ENCODE measurements at regions not wholly inside any gene's neighbourhood (a gene's known extent, or its start where the extent isn't known, plus 50 kb on each side); places are given as distances from the start of the nearest gene placed in this dataset.

DNA sequence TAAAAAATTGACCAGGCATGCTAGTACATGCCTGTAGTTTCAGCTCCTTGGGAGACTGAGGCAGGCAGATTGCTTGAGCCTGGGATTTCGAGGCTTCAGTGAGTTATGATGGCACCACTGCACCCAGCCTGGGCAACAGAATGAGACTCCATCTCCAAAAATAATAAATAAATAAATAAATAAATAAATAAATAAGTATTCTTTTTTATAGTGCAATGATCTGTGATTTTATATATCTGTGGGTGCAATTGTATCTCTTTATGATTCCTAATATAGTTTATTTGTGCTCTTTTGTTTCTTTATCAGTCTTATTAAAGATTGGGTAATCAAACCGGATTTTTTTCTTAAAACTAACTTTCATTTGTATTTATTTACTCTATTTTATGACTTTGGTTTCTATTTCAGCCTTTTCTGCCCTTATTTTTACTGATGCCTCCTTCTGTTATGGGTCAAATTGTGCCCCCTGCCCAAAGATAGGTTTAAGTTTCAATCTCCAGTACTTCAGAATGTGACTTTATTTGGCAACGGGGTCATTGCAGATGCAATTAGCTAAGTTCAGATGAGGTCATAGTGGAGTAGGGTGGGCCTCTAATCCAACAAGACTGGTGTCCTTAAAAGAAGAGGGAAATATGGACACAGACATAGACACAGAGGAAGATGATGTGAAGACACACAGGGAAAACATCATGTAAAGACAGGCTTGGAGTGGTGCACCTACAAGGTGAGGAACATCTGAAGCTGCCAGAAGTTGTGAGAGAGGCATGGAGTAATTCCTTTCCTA is 74.9 kb upstream of the CDC42BPA start:
- Histone ChIP-seq H3K27me3 (ENCODE audit: control insufficient read depth in 2 of 2, insufficient read depth in 2 of 2, low read length in 2 of 2) (no peaks in the 10 kb centered on the region), H3K4me2 (ENCODE audit: insufficient read depth, low read length) (no peak overlapping the region), H3K9me3 (replicated peaks; ENCODE audit: control insufficient read depth, insufficient read depth, low read length) (no peaks in the 10 kb centered on the region), H3K9ac (replicated peaks; ENCODE audit: extremely low read depth, insufficient read depth, low read length) (no peak overlapping the region), H3K27ac (ENCODE audit: insufficient read depth, low read depth, low read length) (no peak overlapping the region), H3K79me2 (ENCODE audit: control insufficient read depth, insufficient read depth, low read length) (no peaks in the 10 kb centered on the region), H4K20me1 (replicated peaks; ENCODE audit: control insufficient read depth, extremely low read depth, insufficient read depth, low read length) (no peaks in the 10 kb centered on the region), H3K4me1 (ENCODE audit: control insufficient read depth, extremely low read depth, insufficient read depth, low read length) (peaks cover 7% of the 10 kb centered on the region), H3K9me1 (replicated peaks; ENCODE audit: control insufficient read depth, extremely low read depth, insufficient read depth, low read length) (no peaks in the 10 kb centered on the region), H3K4me3 (replicated peaks in 1 of 3; ENCODE audit: insufficient read depth in 1 of 3, low read depth in 1 of 3, low read length in 3 of 3) (no peak overlapping the region), H3K36me3 (ENCODE audit: control insufficient read depth in 2 of 2, extremely low read depth in 1 of 2, insufficient read depth in 2 of 2, low read length in 2 of 2) (no peaks in the 10 kb centered on the region), H2AFZ (ENCODE audit: low read depth, low read length) (no peak overlapping the region)
- TF ChIP-seq POLR2A (IDR thresholded peaks at IDR 0.05; ENCODE audit: low read depth, low read length) (no peak), JUN (IDR thresholded peaks at IDR 0.05; ENCODE audit: borderline replicate concordance, insufficient read depth, insufficient read length, low read depth) (no peak), POLR2AphosphoS5 (IDR thresholded peaks at IDR 0.05; ENCODE audit: insufficient read depth, low read depth, low read length) (no peak), GATA2 (IDR thresholded peaks at IDR 0.05; ENCODE audit: insufficient read depth, insufficient read length, low read depth, low read length) (no peak), EZH2 (IDR thresholded peaks at IDR 0.05; ENCODE audit: borderline replicate concordance, low read depth, low read length, severe bottlenecking) (no peak), MYC (IDR thresholded peaks at IDR 0.05; ENCODE audit: low read depth, low read length) (no peak), FOS (IDR thresholded peaks at IDR 0.05; ENCODE audit: borderline replicate concordance, insufficient read depth, low read length) (no peak)
- TF ChIP-seq, protein P1, sequence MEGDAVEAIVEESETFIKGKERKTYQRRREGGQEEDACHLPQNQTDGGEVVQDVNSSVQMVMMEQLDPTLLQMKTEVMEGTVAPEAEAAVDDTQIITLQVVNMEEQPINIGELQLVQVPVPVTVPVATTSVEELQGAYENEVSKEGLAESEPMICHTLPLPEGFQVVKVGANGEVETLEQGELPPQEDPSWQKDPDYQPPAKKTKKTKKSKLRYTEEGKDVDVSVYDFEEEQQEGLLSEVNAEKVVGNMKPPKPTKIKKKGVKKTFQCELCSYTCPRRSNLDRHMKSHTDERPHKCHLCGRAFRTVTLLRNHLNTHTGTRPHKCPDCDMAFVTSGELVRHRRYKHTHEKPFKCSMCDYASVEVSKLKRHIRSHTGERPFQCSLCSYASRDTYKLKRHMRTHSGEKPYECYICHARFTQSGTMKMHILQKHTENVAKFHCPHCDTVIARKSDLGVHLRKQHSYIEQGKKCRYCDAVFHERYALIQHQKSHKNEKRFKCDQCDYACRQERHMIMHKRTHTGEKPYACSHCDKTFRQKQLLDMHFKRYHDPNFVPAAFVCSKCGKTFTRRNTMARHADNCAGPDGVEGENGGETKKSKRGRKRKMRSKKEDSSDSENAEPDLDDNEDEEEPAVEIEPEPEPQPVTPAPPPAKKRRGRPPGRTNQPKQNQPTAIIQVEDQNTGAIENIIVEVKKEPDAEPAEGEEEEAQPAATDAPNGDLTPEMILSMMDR (IDR thresholded peaks at IDR 0.05; ENCODE audit: extremely low read depth in 1 of 2, insufficient read depth in 1 of 2, low read depth in 1 of 2, low read length in 2 of 2): no peak
- TF ChIP-seq, protein P2, sequence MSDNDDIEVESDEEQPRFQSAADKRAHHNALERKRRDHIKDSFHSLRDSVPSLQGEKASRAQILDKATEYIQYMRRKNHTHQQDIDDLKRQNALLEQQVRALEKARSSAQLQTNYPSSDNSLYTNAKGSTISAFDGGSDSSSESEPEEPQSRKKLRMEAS (IDR thresholded peaks at IDR 0.05; ENCODE audit: insufficient read depth, insufficient read length): no peak
- dilution Hi-C loops (cut with MboI; ENCODE audit: extremely low pct_ligation_motif_present, low sequenced_read_pairs): no loop called here
- no TSS peak for BruUV-seq (replicated peaks)
- intact Hi-C loops (cut with micrococcal nuclease): no loop called here
- ChIA-PET POLR2A (no interaction called here), CTCF (interaction anchor here (0.6 kb wide), 1 partner anchor 38 kb away, joined by 3 read pairs; no protein-coding TSS in a partner anchor)
- FAIRE-seq (no peak), DNase-seq (ENCODE audit: low read depth, low spot score) (no peak)

Data from endothelial cell of umbilical vein (primary cell).